H1 (cell line): ENCODE measurements at regions not wholly inside any gene's neighbourhood (a gene's known extent, or its start where the extent isn't known, plus 50 kb on each side); places are given as distances from the start of the nearest gene placed in this dataset.

Experiments
- HDAC2 ChIP-seq, 2 experiments: fragments of 300-600 bp in 1 of 2; sonication (generic) in 1 of 2; IDR thresholded peaks; 2 replicates each; pipeline ENCODE4 v1.6.1; 2011 to 2012; ENCODE audit warnings: low read depth in 2 of 2, low read length in 2 of 2, mild to moderate bottlenecking in 2 of 2, moderate library complexity in 2 of 2, borderline replicate concordance in 1 of 2, inconsistent platforms in 1 of 2
- NANOG ChIP-seq: IDR thresholded peaks from 2 replicates; pipeline ENCODE4 v1.6.1; 2011; ENCODE audit warnings: low read length, low read depth, mild to moderate bottlenecking, inconsistent platforms; ENCODE audit not compliant: insufficient read depth, poor library complexity, severe bottlenecking
- NRF1 ChIP-seq: IDR thresholded peaks from 2 replicates; pipeline ENCODE4 v1.6.1; 2011; ENCODE audit warnings: mild to moderate bottlenecking, low read depth, low read length, improper control_type of control experiment
- SP1 ChIP-seq: IDR thresholded peaks from 2 replicates; pipeline ENCODE4 v1.6.1; 2011; ENCODE audit warnings: low read depth, low read length

GRCh38 chr1:29674627-29675326 lies 438.5 kb downstream of the PTPRU start (continued):
- TF ChIP-seq NANOG: no peak
- no peak for TF ChIP-seq NRF1
- no peak for TF ChIP-seq SP1
- TF ChIP-seq HDAC2 (IDR thresholded peaks at IDR 0.05; ENCODE audit: borderline replicate concordance in 1 of 2, low read depth in 2 of 2, low read length in 2 of 2): no peak
- TF ChIP-seq, all 59 proteins: peak for 0
